ENCODE measurements at regions not wholly inside any gene's neighbourhood (a gene's known extent, or its start where the extent isn't known, plus 50 kb on each side); places are given as distances from the start of the nearest gene placed in this dataset.

GRCh38 chr5:2427983-2428382 lies 323.5 kb downstream of the IRX2 start:
- Histone ChIP-seq H2BK120ac (replicated peaks; ENCODE audit: low read depth, low read length) (no peak overlapping the region), H3K18ac (ENCODE audit: extremely low read depth, low read length) (no peak overlapping the region), H2BK15ac (ENCODE audit: low read length) (no peak overlapping the region), H3K14ac (ENCODE audit: insufficient read length) (no peak overlapping the region), H3K56ac (replicated peaks; ENCODE audit: insufficient read length, low read depth, low read length) (no peak overlapping the region), H2BK12ac (ENCODE audit: low read depth, low read length) (no peak overlapping the region), H3K9me3 (ENCODE audit: insufficient read depth in 2 of 2, low read depth in 1 of 2, low read length in 1 of 2) (peaks cover 15 to 32% of the 10 kb centered on the region in 2 experiments), H4K8ac (ENCODE audit: extremely low read depth, insufficient read depth, low read length) (no peak overlapping the region), H3K4me1 (replicated peaks in 1 of 4; ENCODE audit: control insufficient read depth in 3 of 4, insufficient read depth in 4 of 4, low read length in 3 of 4) (no peaks in the 10 kb centered on the region), H3K36me3 (ENCODE audit: control insufficient read depth in 2 of 4, insufficient read depth in 4 of 4, low read length in 3 of 4) (no peaks in the 10 kb centered on the region), H2BK20ac (ENCODE audit: low read length) (no peak overlapping the region), H3K79me2 (ENCODE audit: control insufficient read depth in 1 of 2, insufficient read depth in 2 of 2, low read length in 2 of 2) (no peaks in the 10 kb centered on the region), H4K91ac (replicated peaks; ENCODE audit: insufficient read length, low read length) (no peak overlapping the region), H3K23me2 (ENCODE audit: low read depth, low read length) (no peaks in the 10 kb centered on the region), H3K79me1 (ENCODE audit: low read depth, low read length) (no peaks in the 10 kb centered on the region), H2AK5ac (ENCODE audit: low read depth, low read length) (no peak overlapping the region), H2AFZ (ENCODE audit: low read length) (no peak overlapping the region), H3K4me2 (ENCODE audit: insufficient read depth in 1 of 2, low read depth in 2 of 2, low read length in 2 of 2) (no peak overlapping the region), H3K23ac (ENCODE audit: insufficient read length) (no peak overlapping the region), H4K20me1 (replicated peaks in 1 of 2; ENCODE audit: control insufficient read depth in 1 of 2, insufficient read depth in 2 of 2, low read length in 2 of 2) (no peaks in the 10 kb centered on the region), H3K4me3 (ENCODE audit: extremely low read depth in 1 of 4, insufficient read depth in 2 of 4, low read depth in 3 of 4, low read length in 4 of 4) (no peak overlapping the region), H3K4ac (replicated peaks; ENCODE audit: insufficient read length, low read depth, low read length) (no peak overlapping the region), H3K9ac (replicated peaks in 1 of 4; ENCODE audit: extremely low read depth in 1 of 4, low read depth in 3 of 4, low read length in 3 of 4) (no peak overlapping the region), H3K27me3 (replicated peaks in 1 of 4; ENCODE audit: control insufficient read depth in 3 of 4, extremely low read depth in 1 of 4, insufficient read depth in 3 of 4, low read length in 3 of 4) (no peaks in the 10 kb centered on the region), H3K27ac (ENCODE audit: low read depth, low read length) (no peak overlapping the region), H4K5ac (ENCODE audit: insufficient read length, low read depth, low read length) (no peak overlapping the region), H2BK5ac (ENCODE audit: low read depth, low read length) (no peak overlapping the region)
- no peak for DNase-seq (ENCODE audit: low read depth in 1 of 2, low spot score in 2 of 2)
- ChIA-PET CTCF (ENCODE audit: partially characterized antibody) (no interaction called here), POLR2A (ENCODE audit: partially characterized antibody) (no interaction called here)
- TF ChIP-seq BCL11A (IDR thresholded peaks at IDR 0.05; ENCODE audit: low read depth in 2 of 2, low read length in 2 of 2) (no peak), POLR2AphosphoS5 (IDR thresholded peaks at IDR 0.05; ENCODE audit: low read depth, low read length) (no peak), SAP30 (IDR thresholded peaks at IDR 0.05; ENCODE audit: insufficient read depth, insufficient replicate concordance, low read length) (no peak), RXRA (IDR thresholded peaks at IDR 0.05; ENCODE audit: insufficient read depth, low read depth, low read length) (no peak), SP1 (IDR thresholded peaks at IDR 0.05; ENCODE audit: low read depth, low read length) (no peak), HDAC6 (IDR thresholded peaks at IDR 0.05; ENCODE audit: low read depth, low read length) (no peak), SRF (IDR thresholded peaks at IDR 0.05; ENCODE audit: low read depth, low read length) (no peak), CREB1 (IDR thresholded peaks at IDR 0.05) (no peak), SP4 (IDR thresholded peaks at IDR 0.05; ENCODE audit: low read length) (no peak), SUZ12 (IDR thresholded peaks at IDR 0.05; ENCODE audit: low read length) (no peak), TBP (IDR thresholded peaks at IDR 0.05; ENCODE audit: low read depth, low read length) (no peak), CBX8 (IDR thresholded peaks at IDR 0.05; ENCODE audit: borderline replicate concordance, low read depth, low read length) (no peak), SIN3A (conservative IDR thresholded peaks at IDR 0.05 in 1 of 2, IDR thresholded peaks at IDR 0.05 in 1 of 2; ENCODE audit: low read depth in 1 of 2, low read length in 2 of 2) (no peak), POLR2A (IDR thresholded peaks at IDR 0.05; ENCODE audit: control extremely low read depth in 1 of 2, low read depth in 2 of 2, low read length in 2 of 2) (no peak), NANOG (IDR thresholded peaks at IDR 0.05; ENCODE audit: insufficient read depth, low read depth, low read length, poor library complexity, severe bottlenecking) (no peak)
- WGBS, 2 experiments (ENCODE audit: extremely low coverage in 1 of 2, insufficient coverage in 1 of 2, insufficient read length in 1 of 2, insufficient replicate concordance in 2 of 2, low coverage in 1 of 2, low lambda C conversion rate in 2 of 2, missing lambda C conversion rate in 1 of 2): 88% methylated on average over 4 of the region's 4 CpGs; no CpG with 5 or more reads in 1 of the 2 experiments
- no peak for FAIRE-seq

All from H1 (cell line).